Neural progenitor cell (in vitro differentiated cells): ENCODE measurements at regions not wholly inside any gene's neighbourhood (a gene's known extent, or its start where the extent isn't known, plus 50 kb on each side); places are given as distances from the start of the nearest gene placed in this dataset.

Experiments
- DNase-seq: peaks from one replicate; pipeline ENCODE4 v3.0.0-alpha.2; 2016; ENCODE audit warnings: low spot score
- H2AFZ ChIP-seq: fragments of 200-600 bp; sonication (generic); replicated peaks from 2 replicates; pipeline ENCODE4 v1.6.1; 2016; ENCODE audit warnings: antibody characterized with exemption
- H3F3A ChIP-seq: fragments of 200-600 bp; sonication (generic); 2 replicates; pipeline ENCODE4 v1.6.1; 2016; ENCODE audit warnings: antibody characterized with exemption, low read depth
- H3K27ac ChIP-seq: fragments of 200-600 bp; sonication (generic); 2 replicates; pipeline ENCODE4 v1.5.1; 2016; ENCODE audit warnings: mild to moderate bottlenecking
- H3K27me3 ChIP-seq: fragments of 200-600 bp; sonication (generic); 2 replicates; pipeline ENCODE4 v1.6.1; 2016; ENCODE audit warnings: mild to moderate bottlenecking, moderate library complexity
- H3K36me3 ChIP-seq: fragments of 200-600 bp; sonication (generic); 2 replicates; pipeline ENCODE4 v1.5.1; 2016
- H3K4me1 ChIP-seq: fragments of 200-600 bp; sonication (generic); 2 replicates; pipeline ENCODE4 v1.6.1; 2016; ENCODE audit warnings: mixed run types
- H3K4me2 ChIP-seq: fragments of 200-600 bp; sonication (generic); 2 replicates; pipeline ENCODE4 v1.6.1; 2016
- H3K4me3 ChIP-seq: fragments of 200-600 bp; sonication (generic); 2 replicates; pipeline ENCODE4 v1.5.1; 2016
- H3K79me2 ChIP-seq: fragments of 200-600 bp; sonication (generic); 2 replicates; pipeline ENCODE4 v1.6.1; 2016; ENCODE audit warnings: low read depth
- H3K9ac ChIP-seq: fragments of 200-600 bp; sonication (generic); 2 replicates; pipeline ENCODE4 v1.6.1; 2016
- H3K9me3 ChIP-seq: fragments of 200-600 bp; sonication (generic); 2 replicates; pipeline ENCODE4 v1.5.1; 2016; ENCODE audit warnings: low read depth
- H4K20me1 ChIP-seq: fragments of 200-600 bp; sonication (generic); 2 replicates; pipeline ENCODE4 v1.6.1; 2016; ENCODE audit warnings: low read depth
- H3K27ac Mint-ChIP-seq: 3 replicates; pipeline ENCODE4 v1.8.0; 2021; ENCODE audit warnings: mixed read lengths
- H3K27me3 Mint-ChIP-seq: 2 replicates; pipeline ENCODE4 v1.8.0; 2022; ENCODE audit warnings: low read depth, mild to moderate bottlenecking, inconsistent platforms, moderate library complexity, mixed read lengths; ENCODE audit not compliant: insufficient read depth
- H3K36me3 Mint-ChIP-seq: 3 replicates; pipeline ENCODE4 v1.8.0; 2021; ENCODE audit warnings: mixed read lengths
- H3K4me1 Mint-ChIP-seq: 3 replicates; pipeline ENCODE4 v1.8.0; 2021; ENCODE audit warnings: mixed read lengths
- H3K4me3 Mint-ChIP-seq: 3 replicates; pipeline ENCODE4 v1.8.0; 2021; ENCODE audit warnings: mild to moderate bottlenecking, moderate library complexity, mixed read lengths
- H3K9me3 Mint-ChIP-seq: 3 replicates; pipeline ENCODE4 v1.8.0; 2020; ENCODE audit warnings: mixed read lengths
- CTCF ChIP-seq: fragments of 200-600 bp; sonication (generic); IDR thresholded peaks from 2 replicates; pipeline ENCODE4 v1.5.1; 2017; ENCODE audit warnings: antibody characterized with exemption, mild to moderate bottlenecking
- EZH2 ChIP-seq: fragments of 200-600 bp; sonication (generic); IDR thresholded peaks from 2 replicates; pipeline ENCODE4 v1.6.1; 2017; ENCODE audit warnings: antibody characterized with exemption, mild to moderate bottlenecking, moderate library complexity
- EZH2phosphoT487 ChIP-seq: fragments of 200-600 bp; sonication (generic); IDR thresholded peaks from 2 replicates; pipeline ENCODE4 v1.6.1; 2017; ENCODE audit warnings: antibody characterized with exemption

- H3K27ac ChIP-seq = no peak overlapping the region
- H3K9me3 ChIP-seq = no peaks in the 10 kb centered on the region
- peak overlapping the region; percentile 100 for H2AFZ ChIP-seq
- H3K4me2 ChIP-seq = peak overlapping the region; percentile 33
- peaks cover 20% of the 10 kb centered on the region for H3K4me1 ChIP-seq
- Mint-ChIP-seq H3K27ac (peak overlapping the region; percentile 88), H3K9me3 (no peaks in the 10 kb centered on the region), H3K4me3 (peak overlapping the region; percentile 5), H3K4me1 (peaks cover 58% of the 10 kb centered on the region), H3K27me3 (no peaks in the 10 kb centered on the region), H3K36me3 (no peaks in the 10 kb centered on the region)
- H3K4me3 ChIP-seq = no peak overlapping the region
- no peak overlapping the region for H3K9ac ChIP-seq
- TF ChIP-seq EZH2phosphoT487 (no peak), EZH2 (no peak), CTCF (no peak)
- no peaks in the 10 kb centered on the region for H3K27me3 ChIP-seq
- no peaks in the 10 kb centered on the region for H3F3A ChIP-seq
- H3K79me2 ChIP-seq = no peaks in the 10 kb centered on the region
- H4K20me1 ChIP-seq = no peaks in the 10 kb centered on the region
- peak; percentile 34 for DNase-seq
- no peaks in the 10 kb centered on the region for H3K36me3 ChIP-seq
Measured at GRCh38 chr13:80783926-80784565, 443.1 kb upstream of the SPRY2 start.

GRCh38 chr13:80782441-80782840, 441.5 kb upstream of the SPRY2 start:
- TF ChIP-seq EZH2phosphoT487 = no peak
- TF ChIP-seq EZH2 = no peak
- no peak for TF ChIP-seq CTCF
- no peaks in the 10 kb centered on the region for H3F3A ChIP-seq
- H3K36me3 ChIP-seq = no peaks in the 10 kb centered on the region
- H3K9me3 ChIP-seq = no peaks in the 10 kb centered on the region
- Mint-ChIP-seq H3K4me1 (peaks cover 67% of the 10 kb centered on the region), H3K36me3 (no peaks in the 10 kb centered on the region), H3K27me3 (no peaks in the 10 kb centered on the region), H3K27ac (peak overlapping the region; percentile 57), H3K4me3 (no peak overlapping the region), H3K9me3 (no peaks in the 10 kb centered on the region)
- H3K4me3 ChIP-seq = no peak overlapping the region
- no peaks in the 10 kb centered on the region for H4K20me1 ChIP-seq
- no peak overlapping the region for H3K4me2 ChIP-seq
- no peaks in the 10 kb centered on the region for H3K27me3 ChIP-seq
- H3K27ac ChIP-seq = no peak overlapping the region
- H3K9ac ChIP-seq = no peak overlapping the region
- no peaks in the 10 kb centered on the region for H3K79me2 ChIP-seq
- H2AFZ ChIP-seq = no peak overlapping the region
- no peak for DNase-seq
- H3K4me1 ChIP-seq = peaks cover 20% of the 10 kb centered on the region

GRCh38 chr13:80778297-80778696, 437.4 kb upstream of the SPRY2 start:
- no peak overlapping the region for H3K27ac ChIP-seq
- no peaks in the 10 kb centered on the region for H3K36me3 Mint-ChIP-seq
- no peaks in the 10 kb centered on the region for H3K9me3 ChIP-seq
- H3K27me3 ChIP-seq = no peaks in the 10 kb centered on the region
- H3K27me3 Mint-ChIP-seq = peaks cover 4% of the 10 kb centered on the region
- no peak overlapping the region for H3K4me3 ChIP-seq
- no peaks in the 10 kb centered on the region for H4K20me1 ChIP-seq
- no peaks in the 10 kb centered on the region for H3F3A ChIP-seq
- H3K9me3 Mint-ChIP-seq = no peaks in the 10 kb centered on the region
- no peaks in the 10 kb centered on the region for H3K79me2 ChIP-seq
- H3K36me3 ChIP-seq = no peaks in the 10 kb centered on the region
- H3K9ac ChIP-seq = no peak overlapping the region
- H3K4me1 ChIP-seq = peaks cover 7% of the 10 kb centered on the region
- TF ChIP-seq CTCF (no peak), EZH2phosphoT487 (no peak), EZH2 (no peak)
- no peak for DNase-seq
- H2AFZ ChIP-seq = no peak overlapping the region
- no peak overlapping the region for H3K4me3 Mint-ChIP-seq
- no peak overlapping the region for H3K4me2 ChIP-seq
- no peak overlapping the region for H3K27ac Mint-ChIP-seq
- peaks cover 49% of the 10 kb centered on the region for H3K4me1 Mint-ChIP-seq
